Mucosa of descending colon (tissue), 3 donors: ENCODE measurements at regions not wholly inside any gene's neighbourhood (a gene's known extent, or its start where the extent isn't known, plus 50 kb on each side); places are given as distances from the start of the nearest gene placed in this dataset.

Experiments
- ATAC-seq: fragments of 200-7000 bp; cut with Tn5 transposase; one replicate; pipeline ENCODE4 v1.9.1; 2020; ENCODE audit warnings: mild to moderate bottlenecking, moderate library complexity
- DNase-seq, 3 donors: peaks; one replicate each; pipeline ENCODE4 v3.0.0-alpha.2; 2020
- H3K36me3 ChIP-seq: fragments of 200-600 bp; one replicate; pipeline ENCODE4 v1.8.0; 2021; ENCODE audit warnings: low read depth, mild to moderate bottlenecking
- H3K4me1 ChIP-seq: fragments of 200-600 bp; one replicate; pipeline ENCODE4 v1.8.0; 2021; ENCODE audit warnings: low read depth, mild to moderate bottlenecking
- H3K4me3 ChIP-seq: fragments of 200-600 bp; one replicate; pipeline ENCODE4 v1.8.0; 2021; ENCODE audit warnings: mild to moderate bottlenecking
- H3K9me3 ChIP-seq: fragments of 200-600 bp; one replicate; pipeline ENCODE4 v1.8.0; 2021; ENCODE audit warnings: mild to moderate bottlenecking
- intact Hi-C, 2 donors: fragments of 100-400 bp; cut with DNase I in 1 of 2; cut with micrococcal nuclease in 1 of 2; formaldehyde crosslinking; loops; one replicate each; pipeline versions ENCODE4 v1.11.0 to v1.11.1; 2022; cut with DNase I, micrococcal nuclease
- TF ChIP-seq, protein P1 (sequence below): fragments of 200-600 bp; IDR thresholded peaks from one replicate; pipeline ENCODE4 v1.8.0; 2022; ENCODE audit warnings: antibody characterized with exemption, mild to moderate bottlenecking
- donor health status: DM: no; HTN: no; CAD: no; lungs with moderate emphysema.
- donor health status: DM: no; HTN: no; CAD: no.
- donor health status: DM: no; HTN: yes; CAD: no.

DNA sequence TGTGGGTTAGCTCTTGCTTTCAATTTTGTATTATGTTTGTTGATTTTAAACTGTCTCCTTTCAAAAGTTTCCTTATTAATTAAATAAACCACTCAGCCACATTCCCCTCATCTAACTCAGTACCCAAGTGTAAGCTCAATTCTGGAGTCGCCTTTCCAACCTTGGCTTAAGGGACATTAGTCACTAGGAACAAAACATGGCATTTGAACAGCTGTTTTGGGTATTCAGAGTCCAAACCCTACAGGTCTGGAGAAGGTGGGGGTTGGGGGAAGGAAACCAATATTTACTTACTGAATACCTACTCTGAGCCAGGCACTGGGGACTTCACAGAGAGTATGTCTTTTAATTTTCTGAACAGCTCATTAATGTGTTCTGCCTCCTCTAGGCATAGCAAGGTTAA is 117.2 kb upstream of the JUN start:
- DNase-seq (no peak), ATAC-seq (no peak)
- no peaks in the 10 kb centered on the region for H3K36me3 ChIP-seq
- intact Hi-C loops: loop anchor here in 1 of 2 donors (10.0 kb wide), 1 partner anchor 116 kb away; the partner anchor contains the start of gene JUN
- peaks cover 51% of the 10 kb centered on the region for H3K4me1 ChIP-seq
- no peaks in the 10 kb centered on the region for H3K9me3 ChIP-seq
- TF ChIP-seq, protein P1, sequence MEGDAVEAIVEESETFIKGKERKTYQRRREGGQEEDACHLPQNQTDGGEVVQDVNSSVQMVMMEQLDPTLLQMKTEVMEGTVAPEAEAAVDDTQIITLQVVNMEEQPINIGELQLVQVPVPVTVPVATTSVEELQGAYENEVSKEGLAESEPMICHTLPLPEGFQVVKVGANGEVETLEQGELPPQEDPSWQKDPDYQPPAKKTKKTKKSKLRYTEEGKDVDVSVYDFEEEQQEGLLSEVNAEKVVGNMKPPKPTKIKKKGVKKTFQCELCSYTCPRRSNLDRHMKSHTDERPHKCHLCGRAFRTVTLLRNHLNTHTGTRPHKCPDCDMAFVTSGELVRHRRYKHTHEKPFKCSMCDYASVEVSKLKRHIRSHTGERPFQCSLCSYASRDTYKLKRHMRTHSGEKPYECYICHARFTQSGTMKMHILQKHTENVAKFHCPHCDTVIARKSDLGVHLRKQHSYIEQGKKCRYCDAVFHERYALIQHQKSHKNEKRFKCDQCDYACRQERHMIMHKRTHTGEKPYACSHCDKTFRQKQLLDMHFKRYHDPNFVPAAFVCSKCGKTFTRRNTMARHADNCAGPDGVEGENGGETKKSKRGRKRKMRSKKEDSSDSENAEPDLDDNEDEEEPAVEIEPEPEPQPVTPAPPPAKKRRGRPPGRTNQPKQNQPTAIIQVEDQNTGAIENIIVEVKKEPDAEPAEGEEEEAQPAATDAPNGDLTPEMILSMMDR: no peak
- no peak overlapping the region for H3K4me3 ChIP-seq

DNA sequence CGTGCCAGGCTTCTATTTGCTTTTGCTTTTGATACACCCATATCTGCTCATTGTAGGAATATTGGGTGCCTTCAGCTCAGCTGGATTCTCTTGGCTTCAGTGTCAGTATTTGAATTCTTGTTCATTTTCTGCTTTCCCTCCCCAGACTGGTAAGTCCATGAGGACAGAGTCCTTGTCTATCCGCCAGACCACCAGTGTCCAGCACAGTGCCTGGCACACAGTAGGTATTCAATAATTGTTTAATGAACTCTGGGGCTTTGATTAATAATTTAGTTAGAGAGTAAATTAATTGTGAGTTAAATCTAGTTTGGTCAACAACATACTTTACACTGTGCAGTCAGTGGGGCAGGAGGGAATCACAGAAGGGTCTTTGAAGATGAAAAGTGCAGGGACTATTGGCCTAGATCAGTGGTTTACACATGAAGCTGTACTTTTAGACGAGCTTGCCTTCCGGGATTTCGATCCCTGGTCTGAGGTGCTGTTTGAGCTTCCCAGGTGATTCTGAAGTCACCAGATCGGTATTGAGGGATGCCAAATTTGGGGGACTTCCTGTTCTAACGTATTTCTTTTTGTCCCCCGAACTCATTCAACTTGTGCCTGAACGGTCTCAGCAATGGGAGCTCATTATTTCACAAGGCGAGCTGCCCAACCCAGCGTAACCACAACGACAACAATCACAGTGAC is 119.1 kb upstream of the JUN start:
- Histone ChIP-seq H3K4me3 (no peak overlapping the region), H3K9me3 (no peaks in the 10 kb centered on the region), H3K36me3 (no peaks in the 10 kb centered on the region), H3K4me1 (peaks cover 35% of the 10 kb centered on the region)
- TF ChIP-seq, protein P1: no peak
- intact Hi-C loops: loop anchor here in 1 of 2 donors (10.0 kb wide), 1 partner anchor 118 kb away; the partner anchor contains the start of gene JUN
- ATAC-seq (peak; percentile 0), DNase-seq (no peak)

DNA sequence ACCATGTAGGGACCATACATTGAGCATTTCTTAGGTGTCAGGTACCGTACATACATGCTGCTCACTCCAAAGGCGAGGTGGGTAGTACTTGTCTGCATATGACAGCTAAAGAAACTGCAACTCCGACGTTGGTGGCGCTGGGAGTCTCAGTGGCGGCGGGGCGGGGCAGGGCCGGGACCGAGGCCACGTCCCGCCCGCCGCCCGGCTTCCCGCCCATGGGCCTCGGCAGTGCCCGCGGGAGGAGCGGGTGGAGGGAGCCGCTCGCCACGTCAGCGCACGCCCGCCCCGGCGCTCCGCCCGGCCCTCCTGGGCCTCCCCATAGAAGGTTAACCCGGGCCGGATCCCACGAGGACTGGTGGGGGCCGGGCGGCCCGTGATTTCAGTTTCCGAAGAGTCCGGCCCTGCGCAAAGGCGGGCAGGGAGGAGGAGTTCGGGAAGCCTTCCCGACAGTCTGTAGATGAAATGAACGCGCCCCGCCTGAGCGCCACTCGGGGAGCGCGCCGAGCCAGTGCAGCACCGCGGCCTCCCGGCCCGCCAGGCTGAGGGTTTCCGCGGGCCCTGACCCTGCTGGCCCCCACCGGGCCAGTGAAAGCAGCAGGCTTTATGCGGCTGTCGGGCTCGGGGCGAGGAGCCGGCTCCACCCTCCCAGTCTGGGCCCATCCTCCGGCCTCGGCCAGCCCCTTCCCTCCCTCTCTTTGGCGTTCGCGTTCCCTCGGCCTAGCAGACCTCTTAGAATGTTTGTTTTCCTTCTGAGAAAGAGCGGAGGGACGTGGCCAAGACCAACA is 119.9 kb upstream of the JUN start:
- TF ChIP-seq, protein P1: no peak
- Histone ChIP-seq H3K36me3 (no peaks in the 10 kb centered on the region), H3K9me3 (no peaks in the 10 kb centered on the region), H3K4me1 (peaks cover 28% of the 10 kb centered on the region), H3K4me3 (peak overlapping the region; percentile 12)
- intact Hi-C loops: loop anchor here in 1 of 2 donors (10.0 kb wide), 1 partner anchor 119 kb away; the partner anchor contains the start of gene JUN
- DNase-seq (peak; percentile 92 to 96 (median 96)), ATAC-seq (peak; percentile 91)

GRCh38 chr1:58904299-58905125 is 120.7 kb upstream of the JUN start:
- TF ChIP-seq, protein P1: no peak
- intact Hi-C loops: loop anchor here in 1 of 2 donors (10.0 kb wide), 1 partner anchor 120 kb away; the partner anchor contains the start of gene JUN
- no peaks in the 10 kb centered on the region for H3K9me3 ChIP-seq
- H3K4me3 ChIP-seq: no peak overlapping the region
- peaks cover 20% of the 10 kb centered on the region for H3K4me1 ChIP-seq
- ATAC-seq: no peak
- no peak for DNase-seq
- H3K36me3 ChIP-seq: no peaks in the 10 kb centered on the region

GRCh38 chr1:58905126-58905490 is 121.3 kb upstream of the JUN start:
- H3K36me3 ChIP-seq: no peaks in the 10 kb centered on the region
- H3K4me3 ChIP-seq: no peak overlapping the region
- peaks cover 15% of the 10 kb centered on the region for H3K4me1 ChIP-seq
- DNase-seq: no peak
- no peak for ATAC-seq
- H3K9me3 ChIP-seq: no peaks in the 10 kb centered on the region
- intact Hi-C loops: loop anchor here in 1 of 2 donors (10.0 kb wide), 1 partner anchor 120 kb away; the partner anchor contains the start of gene JUN
- TF ChIP-seq, protein P1: no peak
